H1 (cell line): ENCODE measurements at regions not wholly inside any gene's neighbourhood (a gene's known extent, or its start where the extent isn't known, plus 50 kb on each side); places are given as distances from the start of the nearest gene placed in this dataset.

ENCODE experiments used
- NRF1 ChIP-seq: IDR thresholded peaks from 2 replicates; pipeline ENCODE4 v1.6.1; 2011; ENCODE audit warnings: mild to moderate bottlenecking, low read depth, low read length, improper control_type of control experiment
- YY1 ChIP-seq: IDR thresholded peaks from 2 replicates; pipeline ENCODE4 v1.6.1; 2011; ENCODE audit warnings: low read depth, mild to moderate bottlenecking, low read length
- TF ChIP-seq, protein P1 (sequence below): fragments of 300-600 bp; sonication (generic); IDR thresholded peaks from 2 replicates; pipeline ENCODE4 v1.7.1; 2012; ENCODE audit warnings: low read length, moderate library complexity, mild to moderate bottlenecking, inconsistent platforms; ENCODE audit not compliant: insufficient replicate concordance
- TF ChIP-seq, protein P2 (sequence below): IDR thresholded peaks from 2 replicates; pipeline ENCODE4 v1.6.1; 2012; ENCODE audit warnings: inconsistent platforms

- TF ChIP-seq, protein P1, sequence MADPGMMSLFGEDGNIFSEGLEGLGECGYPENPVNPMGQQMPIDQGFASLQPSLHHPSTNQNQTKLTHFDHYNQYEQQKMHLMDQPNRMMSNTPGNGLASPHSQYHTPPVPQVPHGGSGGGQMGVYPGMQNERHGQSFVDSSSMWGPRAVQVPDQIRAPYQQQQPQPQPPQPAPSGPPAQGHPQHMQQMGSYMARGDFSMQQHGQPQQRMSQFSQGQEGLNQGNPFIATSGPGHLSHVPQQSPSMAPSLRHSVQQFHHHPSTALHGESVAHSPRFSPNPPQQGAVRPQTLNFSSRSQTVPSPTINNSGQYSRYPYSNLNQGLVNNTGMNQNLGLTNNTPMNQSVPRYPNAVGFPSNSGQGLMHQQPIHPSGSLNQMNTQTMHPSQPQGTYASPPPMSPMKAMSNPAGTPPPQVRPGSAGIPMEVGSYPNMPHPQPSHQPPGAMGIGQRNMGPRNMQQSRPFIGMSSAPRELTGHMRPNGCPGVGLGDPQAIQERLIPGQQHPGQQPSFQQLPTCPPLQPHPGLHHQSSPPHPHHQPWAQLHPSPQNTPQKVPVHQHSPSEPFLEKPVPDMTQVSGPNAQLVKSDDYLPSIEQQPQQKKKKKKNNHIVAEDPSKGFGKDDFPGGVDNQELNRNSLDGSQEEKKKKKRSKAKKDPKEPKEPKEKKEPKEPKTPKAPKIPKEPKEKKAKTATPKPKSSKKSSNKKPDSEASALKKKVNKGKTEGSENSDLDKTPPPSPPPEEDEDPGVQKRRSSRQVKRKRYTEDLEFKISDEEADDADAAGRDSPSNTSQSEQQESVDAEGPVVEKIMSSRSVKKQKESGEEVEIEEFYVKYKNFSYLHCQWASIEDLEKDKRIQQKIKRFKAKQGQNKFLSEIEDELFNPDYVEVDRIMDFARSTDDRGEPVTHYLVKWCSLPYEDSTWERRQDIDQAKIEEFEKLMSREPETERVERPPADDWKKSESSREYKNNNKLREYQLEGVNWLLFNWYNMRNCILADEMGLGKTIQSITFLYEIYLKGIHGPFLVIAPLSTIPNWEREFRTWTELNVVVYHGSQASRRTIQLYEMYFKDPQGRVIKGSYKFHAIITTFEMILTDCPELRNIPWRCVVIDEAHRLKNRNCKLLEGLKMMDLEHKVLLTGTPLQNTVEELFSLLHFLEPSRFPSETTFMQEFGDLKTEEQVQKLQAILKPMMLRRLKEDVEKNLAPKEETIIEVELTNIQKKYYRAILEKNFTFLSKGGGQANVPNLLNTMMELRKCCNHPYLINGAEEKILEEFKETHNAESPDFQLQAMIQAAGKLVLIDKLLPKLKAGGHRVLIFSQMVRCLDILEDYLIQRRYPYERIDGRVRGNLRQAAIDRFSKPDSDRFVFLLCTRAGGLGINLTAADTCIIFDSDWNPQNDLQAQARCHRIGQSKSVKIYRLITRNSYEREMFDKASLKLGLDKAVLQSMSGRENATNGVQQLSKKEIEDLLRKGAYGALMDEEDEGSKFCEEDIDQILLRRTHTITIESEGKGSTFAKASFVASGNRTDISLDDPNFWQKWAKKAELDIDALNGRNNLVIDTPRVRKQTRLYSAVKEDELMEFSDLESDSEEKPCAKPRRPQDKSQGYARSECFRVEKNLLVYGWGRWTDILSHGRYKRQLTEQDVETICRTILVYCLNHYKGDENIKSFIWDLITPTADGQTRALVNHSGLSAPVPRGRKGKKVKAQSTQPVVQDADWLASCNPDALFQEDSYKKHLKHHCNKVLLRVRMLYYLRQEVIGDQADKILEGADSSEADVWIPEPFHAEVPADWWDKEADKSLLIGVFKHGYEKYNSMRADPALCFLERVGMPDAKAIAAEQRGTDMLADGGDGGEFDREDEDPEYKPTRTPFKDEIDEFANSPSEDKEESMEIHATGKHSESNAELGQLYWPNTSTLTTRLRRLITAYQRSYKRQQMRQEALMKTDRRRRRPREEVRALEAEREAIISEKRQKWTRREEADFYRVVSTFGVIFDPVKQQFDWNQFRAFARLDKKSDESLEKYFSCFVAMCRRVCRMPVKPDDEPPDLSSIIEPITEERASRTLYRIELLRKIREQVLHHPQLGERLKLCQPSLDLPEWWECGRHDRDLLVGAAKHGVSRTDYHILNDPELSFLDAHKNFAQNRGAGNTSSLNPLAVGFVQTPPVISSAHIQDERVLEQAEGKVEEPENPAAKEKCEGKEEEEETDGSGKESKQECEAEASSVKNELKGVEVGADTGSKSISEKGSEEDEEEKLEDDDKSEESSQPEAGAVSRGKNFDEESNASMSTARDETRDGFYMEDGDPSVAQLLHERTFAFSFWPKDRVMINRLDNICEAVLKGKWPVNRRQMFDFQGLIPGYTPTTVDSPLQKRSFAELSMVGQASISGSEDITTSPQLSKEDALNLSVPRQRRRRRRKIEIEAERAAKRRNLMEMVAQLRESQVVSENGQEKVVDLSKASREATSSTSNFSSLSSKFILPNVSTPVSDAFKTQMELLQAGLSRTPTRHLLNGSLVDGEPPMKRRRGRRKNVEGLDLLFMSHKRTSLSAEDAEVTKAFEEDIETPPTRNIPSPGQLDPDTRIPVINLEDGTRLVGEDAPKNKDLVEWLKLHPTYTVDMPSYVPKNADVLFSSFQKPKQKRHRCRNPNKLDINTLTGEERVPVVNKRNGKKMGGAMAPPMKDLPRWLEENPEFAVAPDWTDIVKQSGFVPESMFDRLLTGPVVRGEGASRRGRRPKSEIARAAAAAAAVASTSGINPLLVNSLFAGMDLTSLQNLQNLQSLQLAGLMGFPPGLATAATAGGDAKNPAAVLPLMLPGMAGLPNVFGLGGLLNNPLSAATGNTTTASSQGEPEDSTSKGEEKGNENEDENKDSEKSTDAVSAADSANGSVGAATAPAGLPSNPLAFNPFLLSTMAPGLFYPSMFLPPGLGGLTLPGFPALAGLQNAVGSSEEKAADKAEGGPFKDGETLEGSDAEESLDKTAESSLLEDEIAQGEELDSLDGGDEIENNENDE = no peak
- TF ChIP-seq NRF1 (no peak), YY1 (no peak)
- TF ChIP-seq, protein P2, sequence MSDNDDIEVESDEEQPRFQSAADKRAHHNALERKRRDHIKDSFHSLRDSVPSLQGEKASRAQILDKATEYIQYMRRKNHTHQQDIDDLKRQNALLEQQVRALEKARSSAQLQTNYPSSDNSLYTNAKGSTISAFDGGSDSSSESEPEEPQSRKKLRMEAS = no peak
- TF ChIP-seq, all 59 proteins: peak for 0
Observed at GRCh38 chr7:118420888-118421287, 196.4 kb downstream of the ANKRD7 start (continued).
